Panc1 (cell line): ENCODE measurements at regions not wholly inside any gene's neighbourhood (a gene's known extent, or its start where the extent isn't known, plus 50 kb on each side); places are given as distances from the start of the nearest gene placed in this dataset.

Source experiments
- ATAC-seq: fragments of 200-7000 bp; cut with Tn5 transposase; 2 replicates; pipeline ENCODE4 v1.9.1; 2020; ENCODE audit warnings: mild to moderate bottlenecking, moderate library complexity
- BruUV-seq: library from RNA; stranded (reverse); fragments of 400-500 nt; replicated peaks from 2 replicates; lab custom pipeline; 2021; lab: Mats Ljungman, UMichigan
- CTCF ChIA-PET: fragments of 300-600 bp; sonication (Branson Sonifier 250); formaldehyde crosslinking; loops from one replicate; lab custom pipeline; 2022; ENCODE audit warnings: antibody characterized with exemption; lab: Charles Lee
- POLR2A ChIA-PET: fragments of 300-600 bp; sonication (Branson Sonifier 250); formaldehyde crosslinking; loops from one replicate; lab custom pipeline; 2022; ENCODE audit warnings: antibody characterized with exemption; lab: Charles Lee
- DNase-seq: peaks from one replicate; pipeline ENCODE4 v3.0.0-alpha.2; 2010; ENCODE audit warnings: low read depth, low spot score
- H3K27ac ChIP-seq: 2 replicates; pipeline ENCODE4 v1.5.1; 2011; ENCODE audit warnings: mild to moderate bottlenecking, low read length, inconsistent platforms
- H3K27me3 ChIP-seq: fragments of 200-500 bp; sonication (Bioruptor generic); 2 replicates; pipeline ENCODE4 v1.6.0; 2014; ENCODE audit warnings: low read length, inconsistent platforms; ENCODE audit not compliant: control insufficient read depth, insufficient read depth
- H3K36me3 ChIP-seq: fragments of 200-500 bp; sonication (Bioruptor generic); 2 replicates; pipeline ENCODE4 v1.5.1; 2014; ENCODE audit warnings: inconsistent platforms, mild to moderate bottlenecking, low read length, moderate library complexity; ENCODE audit not compliant: control insufficient read depth, insufficient read depth
- H3K4me1 ChIP-seq: 2 replicates; pipeline ENCODE4 v1.5.1; 2011; ENCODE audit warnings: inconsistent platforms, mild to moderate bottlenecking, low read length, moderate library complexity; ENCODE audit not compliant: control insufficient read depth, insufficient read depth
- H3K4me3 ChIP-seq, 2 experiments: 2 replicates each; pipeline ENCODE4 v1.5.1; 2011 to 2012; ENCODE audit warnings: low read depth in 2 of 2, low read length in 2 of 2, mild to moderate bottlenecking in 2 of 2, inconsistent platforms in 1 of 2, moderate library complexity in 1 of 2
- H3K9me3 ChIP-seq: fragments of 200-500 bp; sonication (Bioruptor generic); 2 replicates; pipeline ENCODE4 v1.5.1; 2014; ENCODE audit warnings: low read depth, mild to moderate bottlenecking, inconsistent platforms, low read length, moderate library complexity; ENCODE audit not compliant: control insufficient read depth, insufficient read depth
- POLR2AphosphoS5 ChIP-seq: IDR thresholded peaks from 2 replicates; pipeline ENCODE4 v1.6.1; 2012; ENCODE audit warnings: mild to moderate bottlenecking, low read depth, low read length, moderate library complexity
- SIN3A ChIP-seq: IDR thresholded peaks from 2 replicates; pipeline ENCODE4 v1.6.1; 2012; ENCODE audit warnings: low read depth, mild to moderate bottlenecking, low read length, moderate library complexity, borderline replicate concordance; ENCODE audit not compliant: insufficient read depth
- TCF7L2 ChIP-seq: IDR thresholded peaks from 2 replicates; pipeline ENCODE4 v1.6.1; 2011; ENCODE audit warnings: mild to moderate bottlenecking, low read depth, low read length, inconsistent platforms
- in situ Hi-C: cut with HindIII; loops from 2 replicates; pipeline ENCODE4 v1.10.0; 2016; ENCODE audit warnings: low sequenced_read_pairs, low pct_unique_long_range_greater_than_20kb
- intact Hi-C: fragments of 100-400 bp; cut with micrococcal nuclease; formaldehyde crosslinking; loops from one replicate; pipeline ENCODE4 v1.10.0; 2022; ENCODE audit not compliant: unreplicated experiment
- TF ChIP-seq, protein P1 (sequence below): fragments of 450-650 bp; IDR thresholded peaks from 2 replicates; pipeline ENCODE4 v1.5.1; 2017; ENCODE audit warnings: mild to moderate bottlenecking
- TF ChIP-seq, protein P2 (sequence below), 2 experiments: IDR thresholded peaks; 2 replicates each; pipeline ENCODE4 v1.6.1; 2011 to 2012; ENCODE audit warnings: low read depth in 2 of 2, control low read depth in 1 of 2, low read length in 1 of 2, mild to moderate bottlenecking in 1 of 2, moderate library complexity in 1 of 2; ENCODE audit not compliant: insufficient read depth in 1 of 2

DNA sequence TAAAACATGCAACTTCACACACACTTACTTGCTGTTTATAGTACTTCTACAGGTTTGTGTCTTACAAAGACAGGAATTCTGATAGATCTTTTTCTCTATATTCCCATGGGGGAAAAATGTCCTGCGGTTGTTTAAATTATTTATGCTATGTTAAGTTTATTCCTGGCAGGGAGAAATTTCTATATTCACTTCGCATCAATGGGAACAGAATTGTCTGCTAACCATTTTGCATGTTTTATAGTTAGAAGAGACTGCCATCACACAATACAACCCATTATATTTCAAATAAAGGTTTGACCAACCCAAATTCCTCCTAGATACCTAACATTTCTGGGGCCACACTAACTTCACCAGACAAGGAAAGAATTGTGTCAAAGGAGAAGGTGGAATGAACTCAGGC is 110.0 kb upstream of the PRR16 start:
- Histone ChIP-seq H3K27ac (no peak overlapping the region), H3K9me3 (no peaks in the 10 kb centered on the region; the same call in 1 of the 2 replicates), H3K27me3 (no peaks in the 10 kb centered on the region), H3K4me1 (no peaks in the 10 kb centered on the region), H3K4me3 (no peak overlapping the region), H3K36me3 (no peaks in the 10 kb centered on the region)
- intact Hi-C loops (no loop called here), in situ Hi-C loops (no loop called here)
- ChIA-PET POLR2A (no interaction called here), CTCF (no interaction called here)
- no TSS peak for BruUV-seq
- DNase-seq (no peak), ATAC-seq (no peak)
- TF ChIP-seq SIN3A: no peak
- TF ChIP-seq, protein P1, sequence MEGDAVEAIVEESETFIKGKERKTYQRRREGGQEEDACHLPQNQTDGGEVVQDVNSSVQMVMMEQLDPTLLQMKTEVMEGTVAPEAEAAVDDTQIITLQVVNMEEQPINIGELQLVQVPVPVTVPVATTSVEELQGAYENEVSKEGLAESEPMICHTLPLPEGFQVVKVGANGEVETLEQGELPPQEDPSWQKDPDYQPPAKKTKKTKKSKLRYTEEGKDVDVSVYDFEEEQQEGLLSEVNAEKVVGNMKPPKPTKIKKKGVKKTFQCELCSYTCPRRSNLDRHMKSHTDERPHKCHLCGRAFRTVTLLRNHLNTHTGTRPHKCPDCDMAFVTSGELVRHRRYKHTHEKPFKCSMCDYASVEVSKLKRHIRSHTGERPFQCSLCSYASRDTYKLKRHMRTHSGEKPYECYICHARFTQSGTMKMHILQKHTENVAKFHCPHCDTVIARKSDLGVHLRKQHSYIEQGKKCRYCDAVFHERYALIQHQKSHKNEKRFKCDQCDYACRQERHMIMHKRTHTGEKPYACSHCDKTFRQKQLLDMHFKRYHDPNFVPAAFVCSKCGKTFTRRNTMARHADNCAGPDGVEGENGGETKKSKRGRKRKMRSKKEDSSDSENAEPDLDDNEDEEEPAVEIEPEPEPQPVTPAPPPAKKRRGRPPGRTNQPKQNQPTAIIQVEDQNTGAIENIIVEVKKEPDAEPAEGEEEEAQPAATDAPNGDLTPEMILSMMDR: no peak
- TF ChIP-seq POLR2AphosphoS5: no peak
- TF ChIP-seq, protein P2, sequence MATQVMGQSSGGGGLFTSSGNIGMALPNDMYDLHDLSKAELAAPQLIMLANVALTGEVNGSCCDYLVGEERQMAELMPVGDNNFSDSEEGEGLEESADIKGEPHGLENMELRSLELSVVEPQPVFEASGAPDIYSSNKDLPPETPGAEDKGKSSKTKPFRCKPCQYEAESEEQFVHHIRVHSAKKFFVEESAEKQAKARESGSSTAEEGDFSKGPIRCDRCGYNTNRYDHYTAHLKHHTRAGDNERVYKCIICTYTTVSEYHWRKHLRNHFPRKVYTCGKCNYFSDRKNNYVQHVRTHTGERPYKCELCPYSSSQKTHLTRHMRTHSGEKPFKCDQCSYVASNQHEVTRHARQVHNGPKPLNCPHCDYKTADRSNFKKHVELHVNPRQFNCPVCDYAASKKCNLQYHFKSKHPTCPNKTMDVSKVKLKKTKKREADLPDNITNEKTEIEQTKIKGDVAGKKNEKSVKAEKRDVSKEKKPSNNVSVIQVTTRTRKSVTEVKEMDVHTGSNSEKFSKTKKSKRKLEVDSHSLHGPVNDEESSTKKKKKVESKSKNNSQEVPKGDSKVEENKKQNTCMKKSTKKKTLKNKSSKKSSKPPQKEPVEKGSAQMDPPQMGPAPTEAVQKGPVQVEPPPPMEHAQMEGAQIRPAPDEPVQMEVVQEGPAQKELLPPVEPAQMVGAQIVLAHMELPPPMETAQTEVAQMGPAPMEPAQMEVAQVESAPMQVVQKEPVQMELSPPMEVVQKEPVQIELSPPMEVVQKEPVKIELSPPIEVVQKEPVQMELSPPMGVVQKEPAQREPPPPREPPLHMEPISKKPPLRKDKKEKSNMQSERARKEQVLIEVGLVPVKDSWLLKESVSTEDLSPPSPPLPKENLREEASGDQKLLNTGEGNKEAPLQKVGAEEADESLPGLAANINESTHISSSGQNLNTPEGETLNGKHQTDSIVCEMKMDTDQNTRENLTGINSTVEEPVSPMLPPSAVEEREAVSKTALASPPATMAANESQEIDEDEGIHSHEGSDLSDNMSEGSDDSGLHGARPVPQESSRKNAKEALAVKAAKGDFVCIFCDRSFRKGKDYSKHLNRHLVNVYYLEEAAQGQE (IDR thresholded peaks at IDR 0.05; ENCODE audit: insufficient read depth in 1 of 2, low read depth in 2 of 2, low read length in 1 of 2): no peak
- TF ChIP-seq TCF7L2: no peak

DNA sequence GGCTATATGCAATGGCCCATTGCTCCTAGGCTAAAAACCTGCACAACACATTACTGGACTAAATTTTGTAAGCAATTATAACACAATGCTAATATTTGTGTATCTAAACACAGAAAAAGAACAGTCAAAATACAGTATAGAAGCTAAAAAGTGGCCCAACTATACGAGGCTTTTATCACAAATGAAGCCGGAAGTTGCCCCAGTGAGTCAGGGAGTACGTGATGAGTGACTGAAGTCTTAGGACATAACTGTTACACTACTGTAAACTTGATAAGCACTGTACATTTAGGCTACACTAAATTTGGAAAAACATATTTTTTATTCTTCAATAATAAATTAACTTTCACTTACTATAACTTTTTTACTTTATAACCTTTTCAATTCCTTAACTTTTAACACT is 105.2 kb upstream of the PRR16 start:
- no peak for TF ChIP-seq POLR2AphosphoS5
- no peak for TF ChIP-seq TCF7L2
- TF ChIP-seq, protein P2 (IDR thresholded peaks at IDR 0.05; ENCODE audit: insufficient read depth in 1 of 2, low read depth in 2 of 2, low read length in 1 of 2): no peak
- TF ChIP-seq, protein P1: no peak
- no peak for TF ChIP-seq SIN3A
- intact Hi-C loops: no loop called here
- no peaks in the 10 kb centered on the region for H3K4me1 ChIP-seq
- in situ Hi-C loops: no loop called here
- CTCF ChIA-PET: no interaction called here
- H3K36me3 ChIP-seq: no peaks in the 10 kb centered on the region
- no peak overlapping the region for H3K27ac ChIP-seq
- H3K4me3 ChIP-seq: no peak overlapping the region
- DNase-seq (no peak), ATAC-seq (no peak)
- POLR2A ChIA-PET: no interaction called here
- BruUV-seq: no TSS peak
- H3K9me3 ChIP-seq: no peaks in the 10 kb centered on the region
- no peaks in the 10 kb centered on the region for H3K27me3 ChIP-seq
